IMR-90 (cell line): ENCODE measurements at regions not wholly inside any gene's neighbourhood (a gene's known extent, or its start where the extent isn't known, plus 50 kb on each side); places are given as distances from the start of the nearest gene placed in this dataset.

Source experiments
- BHLHE40 ChIP-seq: fragments of 150-350 bp; IDR thresholded peaks from 2 replicates; pipeline ENCODE4 v1.6.1; 2016; ENCODE audit warnings: mild to moderate bottlenecking, low read depth, low read length
- CEBPB ChIP-seq: IDR thresholded peaks from 2 replicates; pipeline ENCODE4 v1.6.1; 2012; ENCODE audit warnings: low read depth, low read length, improper control_type of control experiment
- CHD1 ChIP-seq: IDR thresholded peaks from 2 replicates; pipeline ENCODE4 v1.6.1; 2012; ENCODE audit warnings: low read depth, low read length, improper control_type of control experiment
- CTCF ChIP-seq: conservative IDR thresholded peaks from 2 replicates; pipeline ENCODE4 v1.5.1; 2012; ENCODE audit warnings: mild to moderate bottlenecking, low read depth, low read length, improper control_type of control experiment
- ELK1 ChIP-seq: fragments of 150-350 bp; IDR thresholded peaks from 2 replicates; pipeline ENCODE4 v1.6.1; 2016; ENCODE audit warnings: low read depth, mild to moderate bottlenecking, low read length, moderate library complexity, borderline replicate concordance
- MAZ ChIP-seq: IDR thresholded peaks from 2 replicates; pipeline ENCODE4 v1.6.1; 2012; ENCODE audit warnings: low read depth, mild to moderate bottlenecking, low read length, improper control_type of control experiment, moderate library complexity, borderline replicate concordance
- MXI1 ChIP-seq: IDR thresholded peaks from 2 replicates; pipeline ENCODE4 v1.6.1; 2012; ENCODE audit warnings: low read depth, mild to moderate bottlenecking, low read length, moderate library complexity, borderline replicate concordance
- NFE2L2 ChIP-seq: fragments of 150-350 bp; IDR thresholded peaks from 2 replicates; pipeline ENCODE4 v1.6.1; 2016; ENCODE audit warnings: low read depth, mild to moderate bottlenecking, low read length
- POLR2A ChIP-seq: IDR thresholded peaks from 2 replicates; pipeline ENCODE4 v1.6.1; 2012; ENCODE audit warnings: mild to moderate bottlenecking, low read depth, low read length
- RAD21 ChIP-seq: IDR thresholded peaks from 2 replicates; pipeline ENCODE4 v1.6.1; 2012; ENCODE audit warnings: low read length, improper control_type of control experiment
- RFX5 ChIP-seq: IDR thresholded peaks from 2 replicates; pipeline ENCODE4 v1.8.0; 2012; ENCODE audit warnings: low read depth, mild to moderate bottlenecking, low read length, moderate library complexity
- SMC3 ChIP-seq: fragments of 150-350 bp; IDR thresholded peaks from 2 replicates; pipeline ENCODE4 v1.6.1; 2016; ENCODE audit warnings: low read depth, mild to moderate bottlenecking, antibody characterized with exemption, low read length, moderate library complexity
- USF2 ChIP-seq: fragments of 150-350 bp; IDR thresholded peaks from 2 replicates; pipeline ENCODE4 v1.6.1; 2017; ENCODE audit warnings: mild to moderate bottlenecking, antibody characterized with exemption, low read length, low read depth

DNA sequence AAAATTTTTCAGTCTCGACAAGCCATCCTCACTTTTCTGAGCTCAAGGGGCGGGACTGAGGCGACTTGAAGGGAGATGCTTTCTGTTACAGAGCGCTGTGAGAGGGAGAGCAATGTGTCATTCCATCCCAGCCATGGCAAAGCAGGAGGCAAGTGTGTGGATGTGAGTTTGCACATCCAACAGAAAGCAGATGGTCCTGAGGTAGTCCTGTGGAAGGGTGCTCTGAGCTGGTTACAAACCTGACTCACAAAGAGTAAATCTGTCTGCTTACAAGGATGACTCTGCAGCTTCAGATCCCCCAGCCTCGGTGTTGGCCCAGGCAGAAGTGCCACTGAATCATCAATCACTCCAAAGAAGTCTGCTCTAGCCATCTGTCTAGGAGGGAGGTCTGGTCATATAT, 482.0 kb upstream of the DCC start:
- TF ChIP-seq CTCF, result no peak
- no peak for TF ChIP-seq SMC3
- TF ChIP-seq MXI1, result no peak
- TF ChIP-seq POLR2A, result no peak
- no peak for TF ChIP-seq CEBPB
- TF ChIP-seq RAD21, result no peak
- TF ChIP-seq RFX5, result no peak
- TF ChIP-seq BHLHE40, result no peak
- TF ChIP-seq NFE2L2, result no peak
- TF ChIP-seq ELK1, result no peak
- no peak for TF ChIP-seq USF2
- TF ChIP-seq MAZ, result no peak
- TF ChIP-seq CHD1, result no peak
